Naive thymus-derived CD4-positive, alpha-beta T cell (primary cell): ENCODE measurements at regions not wholly inside any gene's neighbourhood (a gene's known extent, or its start where the extent isn't known, plus 50 kb on each side); places are given as distances from the start of the nearest gene placed in this dataset.

Experiments
- ATAC-seq: fragments of 150-1000 bp; cut with Tn5 transposase; 2 replicates; pipeline ENCODE4 v1.10.0; 2021; ENCODE audit warnings: mild to moderate bottlenecking, moderate library complexity
- CTCF ChIA-PET: fragments of 350-600 bp; sonication (Branson Sonifier 250); formaldehyde crosslinking; loops from one replicate; lab custom pipeline; 2021; ENCODE audit warnings: antibody characterized with exemption; lab: Charles Lee
- POLR2A ChIA-PET: fragments of 350-600 bp; sonication (Branson Sonifier 250); formaldehyde crosslinking; loops from one replicate; lab custom pipeline; 2021; ENCODE audit warnings: antibody characterized with exemption, inconsistent platforms; lab: Charles Lee
- DNase-seq, 9 donors: peaks; one replicate each; pipeline versions ENCODE4 v3.0.0 to v3.0.0-alpha.2; 2020 to 2022; ENCODE audit warnings: mixed read lengths in 1 of 9
- H3K27ac ChIP-seq: one replicate; pipeline ENCODE4 v1.7.0; 2013; ENCODE audit warnings: mild to moderate bottlenecking, low read depth, low read length, moderate library complexity
- H3K27me3 ChIP-seq, 2 donors: one replicate each; pipeline ENCODE4 v1.7.0; 2013; ENCODE audit warnings: low read length in 2 of 2, mild to moderate bottlenecking in 2 of 2, moderate library complexity in 2 of 2; ENCODE audit not compliant: control insufficient read depth in 2 of 2, insufficient read depth in 2 of 2
- H3K36me3 ChIP-seq, 3 experiments: 1 replicate in 2 of 3; 2 replicates in 1 of 3; pipeline ENCODE4 v1.7.0; 2013; ENCODE audit warnings: low read length in 3 of 3, mild to moderate bottlenecking in 3 of 3, moderate library complexity in 1 of 3; ENCODE audit not compliant: insufficient read depth in 3 of 3, control insufficient read depth in 2 of 3
- H3K4me1 ChIP-seq, 2 donors: one replicate each; pipeline ENCODE4 v1.7.0; 2013; ENCODE audit warnings: low read length in 2 of 2, mild to moderate bottlenecking in 2 of 2, moderate library complexity in 1 of 2; ENCODE audit not compliant: control insufficient read depth in 2 of 2, insufficient read depth in 2 of 2
- H3K4me3 ChIP-seq: 2 replicates; pipeline ENCODE4 v1.7.0; 2013; ENCODE audit warnings: mild to moderate bottlenecking, low read length
- H3K9me3 ChIP-seq, 3 experiments: 1 replicate in 2 of 3; 2 replicates in 1 of 3; pipeline ENCODE4 v1.7.0; 2013; ENCODE audit warnings: low read length in 3 of 3; ENCODE audit not compliant: control insufficient read depth in 2 of 3
- H3K27ac Mint-ChIP-seq, 9 donors: one replicate each; pipeline ENCODE4 v1.8.0; 2020 to 2022; ENCODE audit warnings: mixed read lengths in 9 of 9, mild to moderate bottlenecking in 8 of 9, moderate library complexity in 5 of 9, inconsistent platforms in 2 of 9
- H3K27me3 Mint-ChIP-seq, 5 donors: one replicate each; pipeline ENCODE4 v1.8.0; 2021 to 2022; ENCODE audit warnings: mixed read lengths in 5 of 5, mild to moderate bottlenecking in 1 of 5
- H3K36me3 Mint-ChIP-seq, 5 donors: one replicate each; pipeline ENCODE4 v1.8.0; 2020 to 2022; ENCODE audit warnings: mixed read lengths in 5 of 5, mild to moderate bottlenecking in 3 of 5, inconsistent platforms in 1 of 5
- H3K4me1 Mint-ChIP-seq, 7 donors: one replicate each; pipeline ENCODE4 v1.8.0; 2020 to 2022; ENCODE audit warnings: mixed read lengths in 7 of 7, mild to moderate bottlenecking in 3 of 7, inconsistent platforms in 1 of 7
- H3K4me3 Mint-ChIP-seq, 10 donors: one replicate each; pipeline ENCODE4 v1.8.0; 2020 to 2022; ENCODE audit warnings: mild to moderate bottlenecking in 10 of 10, mixed read lengths in 10 of 10, moderate library complexity in 6 of 10, inconsistent platforms in 2 of 10
- H3K9me3 Mint-ChIP-seq, 11 donors: one replicate each; pipeline ENCODE4 v1.8.0; 2020 to 2022; ENCODE audit warnings: mixed read lengths in 11 of 11, mild to moderate bottlenecking in 4 of 11, inconsistent platforms in 1 of 11, moderate library complexity in 1 of 11
- intact Hi-C, 2 donors: fragments of 100-400 bp; cut with micrococcal nuclease; formaldehyde crosslinking; loops; one replicate each; pipeline ENCODE4 v1.15.1; 2023

DNA sequence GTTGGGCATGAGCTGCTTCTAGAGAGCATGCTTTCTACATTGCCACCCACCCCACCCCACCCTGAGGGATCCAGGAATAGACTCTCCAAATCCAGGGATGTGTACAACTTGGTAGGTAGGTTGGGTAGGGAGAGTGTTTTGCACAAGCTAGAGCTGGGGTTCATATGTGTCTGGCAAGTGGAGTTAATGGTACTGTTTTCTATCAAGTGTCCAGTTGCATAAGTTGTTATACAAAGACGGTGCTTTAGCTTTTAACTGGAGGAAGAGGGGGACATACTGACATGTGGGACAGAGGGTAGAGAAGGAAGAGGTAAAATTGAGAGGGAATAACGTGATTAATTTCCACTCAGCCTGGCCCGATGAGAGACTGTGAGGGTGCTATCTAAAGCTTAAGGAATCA is 51.0 kb upstream of the TNC start:
- H3K36me3 Mint-ChIP-seq = no peaks in the 10 kb centered on the region
- ATAC-seq = no peak
- H3K9me3 Mint-ChIP-seq = peaks cover 0 to 2% (median 0%) of the 10 kb centered on the region in 11 donors
- H3K27me3 ChIP-seq = no peaks in the 10 kb centered on the region
- CTCF ChIA-PET = no interaction called here
- no peaks in the 10 kb centered on the region for H3K9me3 ChIP-seq
- H3K27ac ChIP-seq = no peak overlapping the region
- H3K4me1 ChIP-seq = no peaks in the 10 kb centered on the region
- peaks cover 5 to 28% (median 21%) of the 10 kb centered on the region in 5 donors for H3K27me3 Mint-ChIP-seq
- no peak overlapping the region for H3K4me3 Mint-ChIP-seq
- POLR2A ChIA-PET = no interaction called here
- intact Hi-C loops = no loop called here
- H3K27ac Mint-ChIP-seq = no peak overlapping the region
- H3K4me1 Mint-ChIP-seq = no peaks in the 10 kb centered on the region
- no peaks in the 10 kb centered on the region for H3K36me3 ChIP-seq
- no peak overlapping the region for H3K4me3 ChIP-seq
- DNase-seq = no peak

- Mint-ChIP-seq H3K27me3 (peaks cover 5 to 28% (median 21%) of the 10 kb centered on the region in 5 donors), H3K4me1 (no peaks in the 10 kb centered on the region), H3K27ac (no peak overlapping the region), H3K36me3 (no peaks in the 10 kb centered on the region), H3K4me3 (no peak overlapping the region), H3K9me3 (peaks cover 0 to 2% (median 0%) of the 10 kb centered on the region in 11 donors)
- Histone ChIP-seq H3K4me3 (no peak overlapping the region), H3K27ac (no peak overlapping the region), H3K4me1 (no peaks in the 10 kb centered on the region), H3K9me3 (no peaks in the 10 kb centered on the region), H3K27me3 (no peaks in the 10 kb centered on the region), H3K36me3 (no peaks in the 10 kb centered on the region)
- intact Hi-C loops = no loop called here
- no peak for DNase-seq
- POLR2A ChIA-PET = no interaction called here
- CTCF ChIA-PET = no interaction called here
- no peak for ATAC-seq
Measured at GRCh38 chr9:115170358-115171073, 52.6 kb upstream of the TNC start.

- no peak overlapping the region for H3K4me3 ChIP-seq
- no peaks in the 10 kb centered on the region for H3K36me3 Mint-ChIP-seq
- H3K9me3 Mint-ChIP-seq = peaks cover 0 to under 1% (median 0%) of the 10 kb centered on the region in 11 donors
- H3K4me1 ChIP-seq = no peaks in the 10 kb centered on the region
- H3K27ac ChIP-seq = no peak overlapping the region
- no peak for DNase-seq
- no peaks in the 10 kb centered on the region for H3K36me3 ChIP-seq
- H3K27me3 Mint-ChIP-seq = peaks cover 4 to 27% (median 17%) of the 10 kb centered on the region in 5 donors
- POLR2A ChIA-PET = no interaction called here
- CTCF ChIA-PET = no interaction called here
- no peak for ATAC-seq
- H3K27me3 ChIP-seq = no peaks in the 10 kb centered on the region
- no peaks in the 10 kb centered on the region for H3K4me1 Mint-ChIP-seq
- H3K4me3 Mint-ChIP-seq = no peak overlapping the region
- intact Hi-C loops = no loop called here
- H3K9me3 ChIP-seq = no peaks in the 10 kb centered on the region
- no peak overlapping the region for H3K27ac Mint-ChIP-seq
Measured at GRCh38 chr9:115171921-115172388, 54.0 kb upstream of the TNC start.

- no peaks in the 10 kb centered on the region for H3K4me1 ChIP-seq
- Mint-ChIP-seq H3K4me3 (no peak overlapping the region), H3K36me3 (no peaks in the 10 kb centered on the region), H3K27ac (no peak overlapping the region), H3K27me3 (peaks cover 3 to 16% (median 10%) of the 10 kb centered on the region in 5 donors), H3K9me3 (peaks cover 0 to 1% (median 0%) of the 10 kb centered on the region in 11 donors), H3K4me1 (no peaks in the 10 kb centered on the region)
- H3K27me3 ChIP-seq = no peaks in the 10 kb centered on the region
- ATAC-seq (no peak), DNase-seq (no peak)
- ChIA-PET POLR2A (interaction anchor here (0.7 kb wide), 1 partner anchor 156 kb away, joined by 3 read pairs; no protein-coding TSS in a partner anchor), CTCF (no interaction called here)
- intact Hi-C loops = no loop called here
- no peak overlapping the region for H3K27ac ChIP-seq
- no peak overlapping the region for H3K4me3 ChIP-seq
- H3K36me3 ChIP-seq = no peaks in the 10 kb centered on the region
- no peaks in the 10 kb centered on the region for H3K9me3 ChIP-seq
Measured at GRCh38 chr9:115182264-115182663, 64.3 kb upstream of the TNC start.

DNA sequence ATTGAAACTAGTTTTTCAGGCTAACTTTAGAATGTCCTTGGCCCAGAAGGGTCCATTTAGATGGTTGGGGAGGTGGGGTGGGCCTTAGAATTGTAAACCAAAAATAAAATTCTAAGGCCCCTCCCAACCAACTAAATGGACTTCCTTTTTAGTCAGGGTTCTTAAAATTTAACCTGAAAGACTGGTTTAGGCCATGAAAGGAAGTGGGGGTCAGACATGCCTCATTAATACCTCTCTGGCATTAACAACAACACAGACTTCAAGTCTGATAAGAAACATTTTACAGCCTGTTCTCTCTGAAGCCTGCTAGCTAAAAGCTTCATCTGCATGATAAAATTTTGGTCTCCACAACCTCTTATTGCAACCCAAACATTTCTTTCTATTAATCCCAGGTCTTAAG is 65.5 kb upstream of the TNC start:
- ATAC-seq (no peak), DNase-seq (no peak)
- intact Hi-C loops = no loop called here
- H3K27ac ChIP-seq = no peak overlapping the region
- H3K4me3 ChIP-seq = no peak overlapping the region
- Mint-ChIP-seq H3K27me3 (peaks cover 3 to 25% (median 12%) of the 10 kb centered on the region in 5 donors), H3K36me3 (no peaks in the 10 kb centered on the region), H3K9me3 (peaks cover 0 to 1% (median 0%) of the 10 kb centered on the region in 11 donors), H3K4me1 (no peaks in the 10 kb centered on the region), H3K27ac (no peak overlapping the region), H3K4me3 (no peak overlapping the region)
- no peaks in the 10 kb centered on the region for H3K9me3 ChIP-seq
- CTCF ChIA-PET = no interaction called here
- H3K36me3 ChIP-seq = no peaks in the 10 kb centered on the region
- POLR2A ChIA-PET = no interaction called here
- no peaks in the 10 kb centered on the region for H3K27me3 ChIP-seq
- H3K4me1 ChIP-seq = no peaks in the 10 kb centered on the region

- Mint-ChIP-seq H3K4me1 (peaks cover 0 to 3% (median 0%) of the 10 kb centered on the region in 7 donors), H3K27ac (no peak overlapping the region), H3K9me3 (peaks cover 0 to 19% (median 6%) of the 10 kb centered on the region in 11 donors), H3K4me3 (no peak overlapping the region), H3K36me3 (peaks cover 0 to 4% (median 0%) of the 10 kb centered on the region in 5 donors), H3K27me3 (peaks cover 30 to 65% (median 36%) of the 10 kb centered on the region in 5 donors)
- Histone ChIP-seq H3K27ac (no peak overlapping the region), H3K4me1 (no peaks in the 10 kb centered on the region), H3K27me3 (no peaks in the 10 kb centered on the region), H3K36me3 (no peaks in the 10 kb centered on the region), H3K4me3 (no peak overlapping the region), H3K9me3 (no peaks in the 10 kb centered on the region)
- no peak for DNase-seq
- intact Hi-C loops = no loop called here
- POLR2A ChIA-PET = no interaction called here
- ATAC-seq = no peak
- CTCF ChIA-PET = no interaction called here
Measured at GRCh38 chr9:115189686-115190085, 71.7 kb upstream of the TNC start.

DNA sequence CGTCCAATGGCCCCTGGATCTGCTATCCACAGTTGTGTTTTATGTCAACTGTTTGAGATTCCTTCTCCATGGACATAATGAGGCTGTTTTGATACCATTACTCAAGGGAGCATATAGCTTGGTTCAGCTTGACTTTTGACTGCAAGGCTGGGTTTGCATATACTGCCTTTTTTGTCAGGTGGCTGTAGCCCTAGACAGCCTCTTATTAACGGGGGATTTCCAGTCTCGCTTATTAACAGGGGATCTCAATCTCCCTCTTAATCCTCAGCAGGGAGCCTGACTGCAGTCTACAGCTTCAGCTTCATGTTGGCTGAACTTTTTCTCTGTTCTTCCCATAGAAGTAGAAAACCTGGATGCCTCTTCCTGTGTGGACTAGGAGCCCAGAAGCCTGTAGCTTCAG is 73.7 kb upstream of the TNC start:
- H3K9me3 Mint-ChIP-seq = peaks cover 0 to 19% (median 6%) of the 10 kb centered on the region in 11 donors
- Histone ChIP-seq H3K27ac (no peak overlapping the region), H3K9me3 (no peaks in the 10 kb centered on the region), H3K4me3 (no peak overlapping the region), H3K36me3 (no peaks in the 10 kb centered on the region), H3K4me1 (no peaks in the 10 kb centered on the region), H3K27me3 (no peaks in the 10 kb centered on the region)
- CTCF ChIA-PET = no interaction called here
- no peak for DNase-seq
- intact Hi-C loops = no loop called here
- peaks cover 31 to 56% (median 37%) of the 10 kb centered on the region in 5 donors for H3K27me3 Mint-ChIP-seq
- H3K27ac Mint-ChIP-seq = no peak overlapping the region
- peaks cover 0 to 3% (median 0%) of the 10 kb centered on the region in 7 donors for H3K4me1 Mint-ChIP-seq
- POLR2A ChIA-PET = no interaction called here
- no peak for ATAC-seq
- H3K36me3 Mint-ChIP-seq = peaks cover 0 to 4% (median 0%) of the 10 kb centered on the region in 5 donors
- no peak overlapping the region for H3K4me3 Mint-ChIP-seq
